Hepatocyte (in vitro differentiated cells): ENCODE measurements at regions not wholly inside any gene's neighbourhood (a gene's known extent, or its start where the extent isn't known, plus 50 kb on each side); places are given as distances from the start of the nearest gene placed in this dataset.

Experiments
- EZH2 ChIP-seq: fragments of 200-600 bp; sonication (generic); IDR thresholded peaks from 2 replicates; pipeline ENCODE4 v1.6.1; 2016; ENCODE audit warnings: antibody characterized with exemption, mild to moderate bottlenecking, borderline replicate concordance
- TF ChIP-seq, protein P1 (sequence below): fragments of 200-600 bp; sonication (generic); IDR thresholded peaks from 2 replicates; pipeline ENCODE4 v1.5.1; 2016; ENCODE audit warnings: antibody characterized with exemption, mild to moderate bottlenecking; ENCODE audit not compliant: poor library complexity

DNA sequence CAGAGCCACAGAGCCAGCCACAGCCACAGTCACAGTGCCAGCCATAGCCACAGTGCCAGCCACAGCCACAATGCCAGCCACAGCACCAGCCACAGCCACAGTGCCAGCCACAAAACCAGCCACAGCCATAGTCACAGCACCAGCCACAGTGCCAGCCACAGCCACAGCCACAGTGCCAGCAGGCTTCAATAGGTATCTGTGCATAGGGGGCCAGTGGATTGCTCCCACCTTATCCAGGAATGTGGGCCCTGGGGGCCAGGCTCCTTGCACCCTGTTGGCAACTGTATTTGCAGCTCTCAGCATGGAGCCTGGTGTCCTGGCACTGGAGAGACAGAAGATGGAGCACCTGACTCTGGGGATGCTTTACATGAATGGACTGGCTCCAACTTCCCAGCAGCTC lies 111.7 kb upstream of the IRX2 start:
- TF ChIP-seq, protein P1, sequence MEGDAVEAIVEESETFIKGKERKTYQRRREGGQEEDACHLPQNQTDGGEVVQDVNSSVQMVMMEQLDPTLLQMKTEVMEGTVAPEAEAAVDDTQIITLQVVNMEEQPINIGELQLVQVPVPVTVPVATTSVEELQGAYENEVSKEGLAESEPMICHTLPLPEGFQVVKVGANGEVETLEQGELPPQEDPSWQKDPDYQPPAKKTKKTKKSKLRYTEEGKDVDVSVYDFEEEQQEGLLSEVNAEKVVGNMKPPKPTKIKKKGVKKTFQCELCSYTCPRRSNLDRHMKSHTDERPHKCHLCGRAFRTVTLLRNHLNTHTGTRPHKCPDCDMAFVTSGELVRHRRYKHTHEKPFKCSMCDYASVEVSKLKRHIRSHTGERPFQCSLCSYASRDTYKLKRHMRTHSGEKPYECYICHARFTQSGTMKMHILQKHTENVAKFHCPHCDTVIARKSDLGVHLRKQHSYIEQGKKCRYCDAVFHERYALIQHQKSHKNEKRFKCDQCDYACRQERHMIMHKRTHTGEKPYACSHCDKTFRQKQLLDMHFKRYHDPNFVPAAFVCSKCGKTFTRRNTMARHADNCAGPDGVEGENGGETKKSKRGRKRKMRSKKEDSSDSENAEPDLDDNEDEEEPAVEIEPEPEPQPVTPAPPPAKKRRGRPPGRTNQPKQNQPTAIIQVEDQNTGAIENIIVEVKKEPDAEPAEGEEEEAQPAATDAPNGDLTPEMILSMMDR: no peak
- no peak for TF ChIP-seq EZH2
